ENCODE measurements at regions not wholly inside any gene's neighbourhood (a gene's known extent, or its start where the extent isn't known, plus 50 kb on each side); places are given as distances from the start of the nearest gene placed in this dataset.

DNA sequence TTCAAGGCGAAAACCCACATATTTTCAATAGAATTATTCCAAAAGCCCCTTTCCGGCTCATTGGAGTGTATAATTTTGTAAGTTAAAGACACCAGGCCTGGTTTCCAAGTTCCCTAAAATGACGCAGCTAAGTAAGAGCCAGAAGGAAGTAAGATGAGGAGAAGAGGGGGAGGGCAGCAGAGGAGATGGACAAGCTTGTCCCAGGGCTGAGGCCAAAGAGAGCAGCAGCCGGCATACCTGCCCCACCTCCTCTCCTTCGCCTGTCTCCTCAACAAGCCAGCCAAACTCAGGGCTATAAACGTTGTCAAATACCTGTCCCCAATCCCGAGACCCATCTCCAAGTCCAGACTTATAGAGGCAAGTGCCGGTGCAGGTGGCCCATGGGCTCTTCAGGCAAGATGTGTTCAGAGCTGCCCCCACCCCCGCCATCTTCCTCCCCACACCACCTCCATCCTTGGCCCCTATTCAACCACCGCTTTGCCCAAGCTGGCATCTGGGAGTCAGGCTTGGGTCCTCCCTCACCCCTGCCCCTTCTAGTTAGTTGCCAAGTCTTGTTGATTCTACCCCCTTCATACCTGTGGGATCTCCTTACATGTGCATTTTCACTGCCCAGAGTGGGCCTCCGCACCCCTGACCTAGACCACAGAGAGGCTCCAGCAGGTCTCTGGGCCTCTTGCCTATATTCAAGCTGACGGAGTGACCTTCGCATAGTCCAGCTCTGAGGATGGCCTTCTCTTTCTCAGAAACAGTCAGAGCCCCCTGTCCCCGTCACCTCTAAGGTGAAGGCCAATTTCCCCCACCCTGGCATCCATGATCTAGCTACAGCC, 75.7 kb upstream of the SIRPA start:
- TF ChIP-seq TARDBP (IDR thresholded peaks at IDR 0.05) = no peak
- TF ChIP-seq SP1 (IDR thresholded peaks at IDR 0.05) = no peak
- TF ChIP-seq ZNF384 (IDR thresholded peaks at IDR 0.05) = no peak
- TF ChIP-seq FOXM1 (IDR thresholded peaks at IDR 0.05; ENCODE audit: borderline replicate concordance) = no peak
- no peak for TF ChIP-seq L3MBTL2 (conservative IDR thresholded peaks at IDR 0.05)
- TF ChIP-seq ELF4 (IDR thresholded peaks at IDR 0.05) = no peak
- TF ChIP-seq, protein P1, sequence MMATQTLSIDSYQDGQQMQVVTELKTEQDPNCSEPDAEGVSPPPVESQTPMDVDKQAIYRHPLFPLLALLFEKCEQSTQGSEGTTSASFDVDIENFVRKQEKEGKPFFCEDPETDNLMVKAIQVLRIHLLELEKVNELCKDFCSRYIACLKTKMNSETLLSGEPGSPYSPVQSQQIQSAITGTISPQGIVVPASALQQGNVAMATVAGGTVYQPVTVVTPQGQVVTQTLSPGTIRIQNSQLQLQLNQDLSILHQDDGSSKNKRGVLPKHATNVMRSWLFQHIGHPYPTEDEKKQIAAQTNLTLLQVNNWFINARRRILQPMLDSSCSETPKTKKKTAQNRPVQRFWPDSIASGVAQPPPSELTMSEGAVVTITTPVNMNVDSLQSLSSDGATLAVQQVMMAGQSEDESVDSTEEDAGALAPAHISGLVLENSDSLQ (IDR thresholded peaks at IDR 0.05) = no peak
- no peak for TF ChIP-seq CTBP1 (IDR thresholded peaks at IDR 0.05; ENCODE audit: borderline replicate concordance)
- no peak for TF ChIP-seq LEF1 (IDR thresholded peaks at IDR 0.05; ENCODE audit: borderline replicate concordance)
- TF ChIP-seq NFRKB (IDR thresholded peaks at IDR 0.05) = no peak

All from HEK293T (cell line).